ENCODE measurements at regions not wholly inside any gene's neighbourhood (a gene's known extent, or its start where the extent isn't known, plus 50 kb on each side); places are given as distances from the start of the nearest gene placed in this dataset.

GRCh38 chr4:151962138-151962823 lies 201.5 kb upstream of the GATB start:
- no peak for DNase-seq

GRCh38 chr4:151961456-151961855 lies 200.6 kb upstream of the GATB start:
- DNase-seq, result no peak

GRCh38 chr4:151960449-151961230 lies 199.8 kb upstream of the GATB start:
- DNase-seq, result no peak

- no peak for DNase-seq
Measured at GRCh38 chr4:151957153-151957552, 196.3 kb upstream of the GATB start.

GRCh38 chr4:151955721-151956380 lies 195.0 kb upstream of the GATB start:
- DNase-seq, result no peak

- DNase-seq, result no peak
Measured at GRCh38 chr4:151953795-151954372, 193.1 kb upstream of the GATB start.

- no peak for DNase-seq
Measured at GRCh38 chr4:151953312-151953711, 192.5 kb upstream of the GATB start.

- DNase-seq, result no peak
Measured at GRCh38 chr4:151952711-151953254, 192.0 kb upstream of the GATB start.

- DNase-seq, result no peak
Measured at GRCh38 chr4:151952137-151952536, 191.3 kb upstream of the GATB start.

GRCh38 chr4:151951671-151952050 lies 190.9 kb upstream of the GATB start:
- no peak for DNase-seq

GRCh38 chr4:151950993-151951670 lies 190.3 kb upstream of the GATB start:
- no peak for DNase-seq

GRCh38 chr4:151948351-151949016 lies 187.7 kb upstream of the GATB start:
- DNase-seq, result no peak

GRCh38 chr4:151946718-151947117 lies 185.9 kb upstream of the GATB start:
- DNase-seq, result no peak

- DNase-seq, result no peak
Measured at GRCh38 chr4:151942971-151943370, 182.2 kb upstream of the GATB start.

GRCh38 chr4:151940926-151941617 lies 180.3 kb upstream of the GATB start:
- no peak for DNase-seq

- DNase-seq, result peak; percentile 9
Measured at GRCh38 chr4:151940291-151940690, 179.5 kb upstream of the GATB start.

GRCh38 chr4:151939670-151940069 lies 178.9 kb upstream of the GATB start:
- no peak for DNase-seq

GRCh38 chr4:151935411-151935810 lies 174.6 kb upstream of the GATB start:
- no peak for DNase-seq

- DNase-seq, result no peak
Measured at GRCh38 chr4:151934766-151935165, 174.0 kb upstream of the GATB start.

GRCh38 chr4:151933122-151933827 lies 172.5 kb upstream of the GATB start:
- no peak for DNase-seq

- DNase-seq, result no peak
Measured at GRCh38 chr4:151931563-151931962, 170.8 kb upstream of the GATB start.
